GM21515 (cell line): ENCODE measurements at regions not wholly inside any gene's neighbourhood (a gene's known extent, or its start where the extent isn't known, plus 50 kb on each side); places are given as distances from the start of the nearest gene placed in this dataset.
"Not testable (repeated sequence)": the region's sequence is repeated elsewhere in the genome, so short reads cannot be mapped to it uniquely, and the experiment has no call there.

ENCODE experiments used
- ATAC-seq: cut with Tn5 transposase; IDR thresholded peaks from one replicate; pipeline ENCODE4 v1.9.1; 2021; ENCODE audit not compliant: unreplicated experiment

GRCh38 chr9:2277644-2278043 is 262.5 kb downstream of the SMARCA2 start:
- ATAC-seq: not testable (repeated sequence)

- not testable (repeated sequence) for ATAC-seq
Observed at GRCh38 chr9:2279138-2279537, 264.0 kb downstream of the SMARCA2 start.

DNA sequence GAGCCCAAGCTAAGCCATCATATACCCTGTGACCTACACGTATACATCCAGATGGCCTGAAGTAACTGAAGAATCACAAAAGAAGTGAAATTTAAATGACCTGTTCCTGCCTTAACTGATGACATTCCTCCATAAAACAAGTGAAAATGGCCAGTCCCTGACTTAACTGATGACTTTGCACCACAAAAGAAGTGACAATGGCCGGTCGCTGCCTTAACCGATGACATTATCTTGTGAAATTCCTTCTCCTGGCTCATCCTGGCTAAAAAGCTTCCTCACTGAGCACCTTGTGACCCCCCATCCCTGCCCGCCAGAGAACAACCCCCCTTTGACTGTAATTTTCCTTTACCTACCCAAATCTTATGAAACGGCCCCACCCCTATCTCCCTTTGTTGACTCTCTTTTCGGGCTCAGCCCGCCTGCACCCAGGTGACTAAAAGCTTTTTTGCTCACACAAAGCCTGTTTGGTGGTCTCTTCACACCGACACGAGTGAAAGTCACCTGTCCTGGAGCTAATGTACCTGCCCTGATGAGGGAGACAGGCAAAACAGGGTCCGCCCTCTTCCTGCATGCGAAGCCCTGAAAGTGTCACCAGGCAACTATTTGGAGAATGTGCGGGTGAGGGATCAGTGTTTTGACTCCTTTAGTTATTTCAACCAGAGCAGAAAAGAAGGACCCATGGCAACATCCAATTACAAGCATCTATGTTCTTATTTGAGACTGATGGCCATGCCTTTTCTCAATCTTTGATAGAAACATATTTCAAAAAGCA is 266.1 kb downstream of the SMARCA2 start:
- ATAC-seq: no peak

DNA sequence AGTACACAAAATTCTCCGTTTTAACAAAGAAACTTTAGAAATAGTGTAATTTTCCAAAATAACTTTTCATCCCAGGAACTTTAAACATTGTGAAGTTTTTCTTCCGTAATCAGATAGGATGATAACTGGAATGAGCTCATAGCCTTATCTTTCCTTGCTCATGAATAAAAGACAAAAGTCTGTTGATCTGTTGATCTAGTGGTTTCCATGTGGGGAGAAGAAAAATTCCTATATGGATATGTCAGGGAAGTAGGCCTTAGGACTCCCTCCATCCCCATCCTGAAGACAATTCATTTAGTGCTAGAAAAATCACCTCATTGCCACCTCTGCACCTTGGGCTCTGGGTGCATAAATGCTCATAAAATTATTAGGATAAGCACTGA is 266.6 kb downstream of the SMARCA2 start:
- no peak for ATAC-seq

GRCh38 chr9:2284770-2285169 is 269.6 kb downstream of the SMARCA2 start:
- ATAC-seq: no peak

DNA sequence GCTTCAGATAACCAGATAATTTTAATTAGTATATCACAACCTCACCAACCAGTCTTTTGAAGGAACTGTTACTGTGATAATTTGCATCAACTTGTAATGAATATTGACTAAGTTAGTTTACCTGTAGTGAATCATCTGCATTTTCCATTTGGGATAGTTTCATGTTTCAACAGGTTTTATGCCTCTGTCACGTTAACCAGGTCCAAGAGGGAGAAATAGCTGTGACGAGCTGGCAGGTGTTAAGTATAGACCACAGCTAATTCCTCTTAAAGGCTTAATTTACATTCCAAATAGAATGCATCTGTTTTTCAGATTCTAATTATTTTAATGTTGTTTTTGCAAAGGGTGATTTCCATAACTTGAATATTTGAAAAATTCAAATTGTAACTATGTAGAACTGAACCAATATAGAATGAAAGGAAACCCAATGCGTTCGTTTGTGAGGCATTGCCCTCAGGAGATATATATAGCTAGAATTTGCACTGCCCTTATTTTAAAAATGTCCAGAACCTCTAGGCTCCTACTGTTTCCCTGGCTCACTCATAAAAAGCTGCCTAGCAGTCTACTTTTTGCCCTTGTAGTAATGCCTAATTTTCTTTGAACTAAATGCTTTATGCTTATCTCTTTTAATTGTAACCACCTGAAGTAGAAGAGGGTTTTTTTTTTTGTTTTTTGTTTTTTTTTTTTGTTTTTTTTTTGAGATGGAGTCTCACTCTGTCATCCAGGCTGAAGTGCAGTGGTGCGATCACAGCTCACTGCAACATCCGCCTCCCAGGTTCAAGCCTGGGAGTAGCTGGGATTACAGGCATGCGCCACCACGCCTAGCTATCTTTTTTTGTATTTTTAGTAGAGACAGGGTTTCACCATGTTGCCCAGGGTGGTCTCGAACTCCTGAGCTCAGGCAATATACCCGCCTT is 270.5 kb downstream of the SMARCA2 start:
- ATAC-seq: no peak

DNA sequence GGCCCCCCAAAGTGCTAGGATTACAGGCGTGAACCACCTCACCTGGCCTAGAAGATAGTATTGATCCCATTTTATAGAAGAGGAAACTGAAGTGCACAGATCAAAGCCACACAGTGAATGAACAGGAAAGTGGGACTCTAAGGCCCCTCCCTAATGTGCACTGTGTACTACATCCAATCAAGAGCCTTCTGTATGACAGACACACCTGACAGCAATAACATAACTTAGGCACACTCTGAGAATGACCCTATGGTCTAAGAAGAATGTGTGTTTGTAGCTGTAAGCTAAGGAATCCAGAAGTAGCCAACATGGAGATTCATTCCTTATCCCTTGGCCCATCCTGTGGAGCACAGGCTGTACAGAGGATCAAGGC is 271.2 kb downstream of the SMARCA2 start:
- no peak for ATAC-seq

DNA sequence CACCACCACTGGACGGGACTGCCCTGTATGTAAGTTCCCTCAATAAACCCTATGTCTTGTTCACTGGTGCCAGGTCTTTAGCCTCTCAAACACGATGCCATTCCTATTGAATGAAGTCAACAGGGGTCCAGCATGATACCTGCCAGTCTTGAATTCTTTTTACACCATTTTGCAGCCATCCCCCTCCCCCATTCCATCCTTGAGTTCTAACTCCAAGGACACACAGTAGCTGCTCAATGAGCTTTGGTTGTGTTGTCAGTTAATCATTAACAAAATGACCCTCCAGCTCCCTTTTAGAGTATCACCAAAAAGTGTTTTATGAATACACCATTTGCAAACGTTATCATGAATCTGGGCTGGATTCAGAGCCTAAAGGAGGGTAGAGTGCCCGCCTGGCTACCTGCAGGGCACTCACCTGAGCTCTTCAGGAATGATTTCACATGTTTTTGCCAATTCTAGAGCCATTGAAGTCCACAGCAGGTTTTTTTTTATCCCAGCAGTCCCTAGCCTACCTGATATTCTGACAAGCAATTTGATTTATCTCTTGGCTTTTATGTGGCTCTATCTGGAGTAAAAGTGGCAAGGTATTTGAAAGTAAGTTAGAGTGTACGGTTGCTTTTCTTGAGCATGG is 271.8 kb downstream of the SMARCA2 start:
- ATAC-seq: no peak

- no peak for ATAC-seq
Observed at GRCh38 chr9:2288309-2288708, 273.2 kb downstream of the SMARCA2 start.

DNA sequence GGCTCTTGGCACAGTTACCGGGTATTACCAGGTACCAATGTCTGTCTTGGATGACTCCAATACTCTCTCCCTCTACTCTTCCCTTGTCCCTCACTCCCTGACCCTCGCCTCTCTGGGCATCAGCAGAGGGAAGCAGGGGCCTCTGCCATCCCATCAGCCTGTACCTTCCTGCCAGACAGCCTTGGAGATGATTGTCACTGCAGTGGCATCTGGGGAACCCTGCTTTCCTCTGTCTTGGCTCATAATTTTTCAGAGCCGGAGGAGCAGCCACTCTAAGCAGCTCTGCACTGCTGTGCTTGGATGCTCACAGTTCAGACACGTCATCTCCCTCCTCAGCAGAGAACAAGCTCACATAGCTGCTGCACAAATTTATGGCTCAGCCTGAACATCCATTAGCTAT is 274.1 kb downstream of the SMARCA2 start:
- ATAC-seq: no peak

- ATAC-seq: no peak
Observed at GRCh38 chr9:2290382-2290781, 275.2 kb downstream of the SMARCA2 start.

DNA sequence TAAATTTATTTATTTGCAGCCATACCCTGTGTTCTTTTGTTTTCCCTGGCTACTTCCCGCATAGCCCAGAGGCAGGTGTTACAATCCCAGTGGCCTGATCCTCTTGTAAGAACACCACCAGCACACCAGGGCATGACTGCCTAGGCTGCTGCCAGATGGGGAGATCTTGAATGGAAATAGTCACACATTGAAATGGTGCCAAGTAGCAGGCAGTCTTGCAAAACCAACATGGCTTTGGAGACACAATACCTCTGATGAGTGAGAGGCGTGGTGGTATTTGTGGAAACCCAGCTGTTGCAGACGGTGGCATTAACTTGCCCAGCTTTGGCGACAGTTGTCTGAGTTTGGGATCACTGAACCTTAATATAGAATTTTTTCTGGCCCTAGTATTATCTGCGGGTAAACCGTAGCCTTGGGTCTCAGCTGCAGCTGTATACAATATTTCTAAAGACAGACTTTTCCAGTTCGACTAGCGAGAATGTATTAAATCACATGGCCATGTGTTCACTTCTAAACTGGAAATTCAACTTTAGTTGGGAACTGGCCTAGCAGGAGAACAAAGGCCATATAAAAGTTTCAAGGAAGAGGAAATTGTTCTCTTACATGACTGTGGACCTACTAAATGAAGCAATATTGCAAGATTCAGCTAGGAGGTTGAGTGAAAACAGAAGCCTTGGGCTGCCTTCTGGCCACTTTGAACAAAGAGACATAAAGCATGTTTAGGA is 277.0 kb downstream of the SMARCA2 start:
- ATAC-seq: no peak

DNA sequence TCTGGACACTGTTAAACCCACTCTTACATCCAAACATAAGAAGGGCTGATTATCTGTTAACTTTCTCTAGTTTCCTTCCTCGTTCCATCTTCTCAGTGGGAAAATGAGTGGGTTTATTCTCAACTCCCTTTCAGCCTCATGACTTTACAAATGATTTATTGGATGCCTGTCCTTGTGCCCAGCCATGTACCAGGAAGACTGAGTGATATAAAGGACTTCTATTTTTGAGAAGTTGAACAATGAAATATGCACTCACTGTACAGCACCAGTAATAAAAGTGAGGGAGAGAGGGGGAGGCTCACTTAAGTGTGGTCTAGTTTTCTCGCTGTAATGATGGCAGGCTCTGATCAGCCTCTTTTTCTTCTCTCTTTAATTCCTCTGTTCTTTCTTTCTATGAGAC is 277.6 kb downstream of the SMARCA2 start:
- no peak for ATAC-seq

GRCh38 chr9:2297771-2298170 is 282.6 kb downstream of the SMARCA2 start:
- ATAC-seq: no peak

DNA sequence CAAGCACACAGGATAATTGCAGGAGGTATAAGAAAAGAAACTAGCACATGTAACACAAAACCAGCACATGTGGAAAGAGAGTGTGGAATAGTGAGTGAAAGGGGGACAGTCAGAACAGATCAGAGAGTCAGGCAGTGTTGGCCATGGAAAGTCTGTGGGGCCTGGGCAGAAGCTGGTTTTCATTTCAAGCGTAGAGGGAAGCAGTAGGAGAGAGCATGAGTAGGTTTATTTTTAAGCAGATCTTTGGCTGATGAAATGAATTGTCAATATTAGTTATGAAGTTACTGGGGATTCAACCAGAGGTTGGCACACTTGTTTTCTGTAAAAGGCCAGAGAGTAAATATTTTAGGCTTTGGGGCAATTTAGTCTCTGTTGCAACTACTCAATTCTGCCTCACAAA is 283.1 kb downstream of the SMARCA2 start:
- no peak for ATAC-seq

DNA sequence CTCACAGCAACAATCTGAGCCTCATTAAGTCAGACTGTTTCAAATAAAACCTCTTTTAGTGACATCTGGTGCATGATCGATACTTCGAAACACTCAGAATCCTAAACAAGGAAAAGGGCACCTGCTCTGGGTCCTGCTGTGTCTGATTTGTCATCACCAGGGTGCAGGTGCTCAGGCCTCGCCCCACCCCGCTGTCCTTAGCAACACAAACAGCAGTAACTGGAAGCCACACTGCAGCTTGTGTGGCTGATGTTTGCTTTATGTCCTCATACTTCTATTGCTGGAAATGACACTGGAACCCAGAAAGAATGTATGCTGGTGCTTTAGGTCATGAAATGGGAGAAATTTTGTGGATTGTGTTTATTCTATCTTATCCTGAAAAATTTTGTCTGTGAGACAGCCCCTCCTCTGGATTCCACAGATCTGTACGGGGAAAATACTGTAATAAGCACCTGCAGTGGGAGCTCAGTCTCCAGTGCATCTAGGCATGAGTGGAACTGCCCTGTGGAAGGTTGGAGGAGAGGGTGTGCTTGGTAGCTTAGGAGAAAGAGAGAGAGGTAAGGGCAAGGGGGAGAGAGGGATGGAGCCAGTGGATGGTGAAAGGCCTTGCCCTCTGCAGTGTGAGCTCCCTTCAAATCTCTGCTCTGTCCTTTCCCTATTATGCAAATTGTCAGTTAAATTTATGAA is 284.2 kb downstream of the SMARCA2 start:
- ATAC-seq: no peak

DNA sequence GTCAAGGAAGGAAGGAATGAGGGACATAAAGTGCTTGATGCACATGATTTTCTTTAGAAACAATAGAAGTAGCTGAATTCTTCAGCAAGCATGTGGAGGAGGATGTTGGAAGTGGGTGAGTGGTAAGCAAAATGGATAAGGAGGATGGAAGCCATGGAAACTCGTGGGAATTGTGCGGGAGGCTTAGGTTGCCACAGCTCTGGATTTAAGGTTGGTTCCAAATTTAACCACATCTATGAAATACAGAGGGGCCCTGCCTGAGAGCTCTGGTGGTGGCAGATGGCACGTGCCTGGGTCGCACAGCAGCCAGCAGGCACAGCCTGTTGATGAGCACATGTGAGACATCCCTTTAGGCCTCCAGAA is 284.7 kb downstream of the SMARCA2 start:
- ATAC-seq: no peak

DNA sequence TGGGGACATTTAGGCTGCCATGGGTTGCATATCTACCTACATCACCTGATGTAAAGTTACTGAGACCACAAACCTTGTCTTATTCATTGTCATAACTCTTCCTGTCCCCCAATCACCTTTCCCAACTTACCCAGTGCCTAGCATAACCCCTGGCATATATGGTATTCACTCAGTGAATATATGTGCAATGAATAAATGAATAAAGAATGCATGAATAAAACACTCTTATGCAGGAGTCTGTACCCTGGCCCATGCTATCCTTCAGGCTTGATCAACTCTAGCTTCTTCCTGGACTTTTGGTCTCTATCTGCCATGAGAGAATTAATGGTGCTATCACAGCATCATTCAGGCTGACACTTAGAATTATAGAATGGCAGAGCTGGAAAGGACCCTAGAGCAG is 285.2 kb downstream of the SMARCA2 start:
- ATAC-seq: no peak

DNA sequence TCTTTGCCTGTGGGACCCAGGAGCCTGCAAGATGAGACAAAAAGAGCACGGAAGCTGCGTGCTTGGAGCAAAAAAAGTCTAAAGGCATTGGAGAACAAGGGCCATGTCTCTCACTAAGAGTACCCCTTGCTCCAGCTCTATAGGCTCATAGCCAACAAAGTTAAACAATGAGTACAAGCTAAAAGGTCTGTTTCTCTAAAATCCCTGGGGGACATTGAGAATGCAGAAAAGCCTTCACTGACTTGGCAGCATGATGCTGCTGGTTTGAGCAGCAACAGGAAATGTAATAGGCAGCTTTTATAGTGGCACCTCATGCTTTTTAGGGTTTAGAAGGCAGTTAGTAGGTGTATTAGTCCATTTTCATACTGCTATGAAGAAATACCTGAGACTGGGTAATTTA is 287.5 kb downstream of the SMARCA2 start:
- ATAC-seq: no peak

- no peak for ATAC-seq
Observed at GRCh38 chr9:2303056-2303455, 287.9 kb downstream of the SMARCA2 start.

DNA sequence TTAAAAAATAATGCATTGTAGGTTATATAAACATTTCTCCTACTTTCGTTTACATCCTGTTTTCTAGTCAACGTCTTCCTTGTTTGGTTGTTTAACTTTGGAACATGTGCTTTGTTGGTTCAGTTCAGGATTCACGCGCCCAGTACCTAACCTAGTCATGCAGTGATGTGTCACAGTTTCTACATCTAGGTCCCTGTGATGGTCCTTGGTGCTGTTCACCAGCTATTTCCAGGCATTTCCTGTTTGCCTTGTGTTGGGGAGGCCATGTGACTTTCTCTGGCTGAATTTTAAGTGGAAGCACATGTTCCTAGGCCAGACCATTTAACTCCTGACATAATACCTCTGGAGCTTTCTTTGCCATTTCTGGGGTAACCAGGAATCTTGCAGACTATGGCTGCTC is 292.3 kb downstream of the SMARCA2 start:
- no peak for ATAC-seq
